ENCODE measurements at regions not wholly inside any gene's neighbourhood (a gene's known extent, or its start where the extent isn't known, plus 50 kb on each side); places are given as distances from the start of the nearest gene placed in this dataset.

GRCh38 chr10:23530079-23530478 is 91.2 kb downstream of the OTUD1 start:
- no peak for DNase-seq
- no peak overlapping the region for H3K4me3 ChIP-seq
- POLR2A ChIA-PET (ENCODE audit: unreplicated experiment), result no interaction called here
- H3F3A ChIP-seq (ENCODE audit: insufficient read depth, low read depth), result peaks cover 4% of the 10 kb centered on the region; the same call in 1 of the 2 replicates
- intact Hi-C loops (cut with micrococcal nuclease; ENCODE audit: unreplicated experiment), result loop anchor here (5.0 kb wide), 2 partner anchors 373 to 987 kb away; no protein-coding TSS in a partner anchor
- no peaks in the 10 kb centered on the region for H3K79me2 ChIP-seq (ENCODE audit: low read depth)
- no peaks in the 10 kb centered on the region for H4K20me1 ChIP-seq (ENCODE audit: insufficient read depth)
- no peak overlapping the region for H3K27ac ChIP-seq
- H3K4me2 ChIP-seq, result no peak overlapping the region
- H3K9me3 ChIP-seq (ENCODE audit: insufficient read depth, low read depth), result no peaks in the 10 kb centered on the region
- no peaks in the 10 kb centered on the region for H3K9me2 ChIP-seq (ENCODE audit: insufficient read depth)
- no peaks in the 10 kb centered on the region for H3K27me3 ChIP-seq (ENCODE audit: insufficient read depth, low read depth)
- no peaks in the 10 kb centered on the region for H3K4me1 ChIP-seq (replicated peaks; ENCODE audit: insufficient read depth)
- BruUV-seq (replicated peaks), result no TSS peak
- no peaks in the 10 kb centered on the region for H3K36me3 ChIP-seq (ENCODE audit: low read depth)
- no peak for TF ChIP-seq EZH2 (IDR thresholded peaks at IDR 0.05; ENCODE audit: low read depth)
- TF ChIP-seq, protein P1, sequence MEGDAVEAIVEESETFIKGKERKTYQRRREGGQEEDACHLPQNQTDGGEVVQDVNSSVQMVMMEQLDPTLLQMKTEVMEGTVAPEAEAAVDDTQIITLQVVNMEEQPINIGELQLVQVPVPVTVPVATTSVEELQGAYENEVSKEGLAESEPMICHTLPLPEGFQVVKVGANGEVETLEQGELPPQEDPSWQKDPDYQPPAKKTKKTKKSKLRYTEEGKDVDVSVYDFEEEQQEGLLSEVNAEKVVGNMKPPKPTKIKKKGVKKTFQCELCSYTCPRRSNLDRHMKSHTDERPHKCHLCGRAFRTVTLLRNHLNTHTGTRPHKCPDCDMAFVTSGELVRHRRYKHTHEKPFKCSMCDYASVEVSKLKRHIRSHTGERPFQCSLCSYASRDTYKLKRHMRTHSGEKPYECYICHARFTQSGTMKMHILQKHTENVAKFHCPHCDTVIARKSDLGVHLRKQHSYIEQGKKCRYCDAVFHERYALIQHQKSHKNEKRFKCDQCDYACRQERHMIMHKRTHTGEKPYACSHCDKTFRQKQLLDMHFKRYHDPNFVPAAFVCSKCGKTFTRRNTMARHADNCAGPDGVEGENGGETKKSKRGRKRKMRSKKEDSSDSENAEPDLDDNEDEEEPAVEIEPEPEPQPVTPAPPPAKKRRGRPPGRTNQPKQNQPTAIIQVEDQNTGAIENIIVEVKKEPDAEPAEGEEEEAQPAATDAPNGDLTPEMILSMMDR (conservative IDR thresholded peaks at IDR 0.05), result peak; percentile 64
- no peak overlapping the region for H2AFZ ChIP-seq
- CTCF ChIA-PET, result no interaction called here

- Histone ChIP-seq H3K9me2 (ENCODE audit: insufficient read depth) (no peaks in the 10 kb centered on the region), H3F3A (ENCODE audit: insufficient read depth, low read depth) (no peaks in the 10 kb centered on the region), H3K4me1 (replicated peaks; ENCODE audit: insufficient read depth) (no peaks in the 10 kb centered on the region), H3K9me3 (ENCODE audit: insufficient read depth, low read depth) (no peaks in the 10 kb centered on the region), H3K4me3 (no peak overlapping the region), H2AFZ (no peak overlapping the region), H4K20me1 (ENCODE audit: insufficient read depth) (no peaks in the 10 kb centered on the region), H3K27ac (no peak overlapping the region), H3K79me2 (ENCODE audit: low read depth) (no peaks in the 10 kb centered on the region), H3K27me3 (ENCODE audit: insufficient read depth, low read depth) (no peaks in the 10 kb centered on the region), H3K36me3 (ENCODE audit: low read depth) (no peaks in the 10 kb centered on the region), H3K4me2 (no peak overlapping the region)
- CTCF ChIA-PET, result no interaction called here
- BruUV-seq (replicated peaks), result no TSS peak
- intact Hi-C loops (cut with micrococcal nuclease; ENCODE audit: unreplicated experiment), result loop anchor here (5.0 kb wide), 2 partner anchors 376 to 984 kb away; no protein-coding TSS in a partner anchor
- POLR2A ChIA-PET (ENCODE audit: unreplicated experiment), result no interaction called here
- no peak for DNase-seq
- TF ChIP-seq EZH2 (IDR thresholded peaks at IDR 0.05; ENCODE audit: low read depth), result no peak
- TF ChIP-seq, protein P1 (conservative IDR thresholded peaks at IDR 0.05), result no peak
Observed at GRCh38 chr10:23533212-23533611, 94.3 kb downstream of the OTUD1 start.

- Histone ChIP-seq H3F3A (ENCODE audit: insufficient read depth, low read depth) (no peaks in the 10 kb centered on the region), H3K4me3 (no peak overlapping the region), H3K4me1 (replicated peaks; ENCODE audit: insufficient read depth) (no peaks in the 10 kb centered on the region), H3K4me2 (no peak overlapping the region), H3K79me2 (ENCODE audit: low read depth) (no peaks in the 10 kb centered on the region), H3K9me3 (ENCODE audit: insufficient read depth, low read depth) (no peaks in the 10 kb centered on the region), H3K27ac (no peak overlapping the region), H4K20me1 (ENCODE audit: insufficient read depth) (no peaks in the 10 kb centered on the region), H3K36me3 (ENCODE audit: low read depth) (no peaks in the 10 kb centered on the region), H2AFZ (no peak overlapping the region), H3K9me2 (ENCODE audit: insufficient read depth) (no peaks in the 10 kb centered on the region), H3K27me3 (ENCODE audit: insufficient read depth, low read depth) (no peaks in the 10 kb centered on the region)
- no peak for DNase-seq
- TF ChIP-seq EZH2 (IDR thresholded peaks at IDR 0.05; ENCODE audit: low read depth), result no peak
- TF ChIP-seq, protein P1 (conservative IDR thresholded peaks at IDR 0.05), result no peak
- BruUV-seq (replicated peaks), result no TSS peak
- POLR2A ChIA-PET (ENCODE audit: unreplicated experiment), result no interaction called here
- CTCF ChIA-PET, result no interaction called here
- intact Hi-C loops (cut with micrococcal nuclease; ENCODE audit: unreplicated experiment), result loop anchor here (5.0 kb wide), 2 partner anchors 377 to 983 kb away; no protein-coding TSS in a partner anchor
Observed at GRCh38 chr10:23534326-23534725, 95.5 kb downstream of the OTUD1 start.
